Heart right ventricle (tissue), 16 donors: ENCODE measurements at regions not wholly inside any gene's neighbourhood (a gene's known extent, or its start where the extent isn't known, plus 50 kb on each side); places are given as distances from the start of the nearest gene placed in this dataset.
"Not testable (repeated sequence)": the region's sequence is repeated elsewhere in the genome, so short reads cannot be mapped to it uniquely, and the experiment has no call there.

Experiments
- ATAC-seq, 8 donors: fragments of 200-7000 bp; cut with Tn5 transposase; one replicate each; pipeline ENCODE4 v1.9.1; 2020; ENCODE audit warnings: mild to moderate bottlenecking in 8 of 8, moderate library complexity in 8 of 8, moderate number of reproducible peaks in 1 of 8
- DNase-seq, 2 donors: peaks; one replicate each; pipeline ENCODE4 v3.0.0-alpha.2; 2020
- H3K27ac ChIP-seq, 10 donors: fragments of 200-600 bp; sonication (generic) in 2 of 10; one replicate each; pipeline versions ENCODE4 v1.5.0 to v1.8.0; 2020 to 2022; ENCODE audit warnings: mild to moderate bottlenecking in 3 of 10
- H3K27me3 ChIP-seq, 7 donors: fragments of 200-600 bp; one replicate each; pipeline ENCODE4 v1.8.0; 2021 to 2022; ENCODE audit warnings: mild to moderate bottlenecking in 2 of 7
- H3K36me3 ChIP-seq, 9 donors: fragments of 200-600 bp; sonication (generic) in 1 of 9; one replicate each; pipeline versions ENCODE4 v1.5.0 to v1.8.0; 2020 to 2022; ENCODE audit warnings: mild to moderate bottlenecking in 2 of 9
- H3K4me1 ChIP-seq, 9 donors: fragments of 200-600 bp; sonication (generic) in 1 of 9; one replicate each; pipeline versions ENCODE4 v1.5.0 to v1.8.0; 2020 to 2022; ENCODE audit warnings: mild to moderate bottlenecking in 4 of 9
- H3K4me3 ChIP-seq, 10 donors: fragments of 200-600 bp; sonication (generic) in 2 of 10; one replicate each; pipeline versions ENCODE4 v1.5.0 to v1.8.0; 2020 to 2022; ENCODE audit warnings: mild to moderate bottlenecking in 7 of 10, moderate library complexity in 2 of 10
- H3K9me3 ChIP-seq, 11 donors: fragments of 200-600 bp in 10 of 11; sonication (generic) in 2 of 11; one replicate each; pipeline versions ENCODE4 v1.5.0 to v1.8.0; 2013 to 2022; ENCODE audit warnings: mild to moderate bottlenecking in 2 of 11, control low read depth in 1 of 11, moderate library complexity in 1 of 11
- CTCF ChIP-seq, 9 donors: fragments of 200-600 bp; sonication (generic) in 2 of 9; IDR thresholded peaks; one replicate each; pipeline versions ENCODE4 v1.5.0 to v1.8.0; 2021 to 2022; ENCODE audit warnings: antibody characterized with exemption in 9 of 9, mild to moderate bottlenecking in 5 of 9, moderate library complexity in 1 of 9
- WGBS, 2 donors: extraction: QIAGEN DNeasy Blood & Tissue Kit; methylation state at CpG; one replicate each; pipeline ENCODE4 v1.1.7; 2013; ENCODE audit warnings: inconsistent platforms in 1 of 2; 5-methylcytosine and 5-hydroxymethylcytosine counted together
- intact Hi-C, 10 donors: fragments of 100-400 bp; cut with DNase I; formaldehyde crosslinking; loops; one replicate each; pipeline versions ENCODE4 v1.11.1 to v1.14.2; 2022
- donor health status: Arrhythmogenic right ventricular cardiomyopathy.
- donor health status: ischemic (EF 13 %, LVEDD 7.1; RV severe dilation, severe dysfunction).
- donor health status: healthy with polysubstance abuse.
- donor health status: DM: no; HTN: yes; CAD: no.
- donor health status: DM: no; HTN: no; CAD: no.
- donor health status: ischemic (EF 25% LVEDD 6.9; RV normal size, moderate dysfunction).
- donor health status: ischemic (EF 25% LVEDD 5.7; RV mildly dilated, moderate dysfunction).
- donor health status: healthy.
- donor health status: DM: yes; HTN: yes; CAD: no.
- donor health status: Ischemic cardiomyopathy.
- donor health status: ischemic (EF 35%, LVEDD 5.7; RV mildly dilated, moderate dysfunction).
- donor health status: nonischemic (EF 11% LVEDD 7.7; RV severe dilation, severe dysfunction).
- donor health status: DM: yes; HTN: yes; CAD: no.
- donor health status: PGD.
- donor health status: ischemic (EF 29% LVEDD 5.4; RV normal size, mild dysfunction).
- donor health status: nonischemic (EF 23%, LVEDD 6.1; RV moderate dilation, normal function).

GRCh38 chr5:36537724-36538123 lies 68.7 kb upstream of the SLC1A3 start:
- peak overlapping the region in 2 of 10 donors; percentile 17 to 83 for H3K27ac ChIP-seq
- intact Hi-C loops, result no loop called here
- no peak for TF ChIP-seq CTCF (IDR thresholded peaks at IDR 0.05)
- peaks cover 0 to 25% (median 0%) of the 10 kb centered on the region in 9 donors for H3K4me1 ChIP-seq
- H3K9me3 ChIP-seq, result no peaks in the 10 kb centered on the region
- no peaks in the 10 kb centered on the region for H3K27me3 ChIP-seq
- DNase-seq (no peak), ATAC-seq (peak in 7 of 8 donors; percentile 31 to 81 (median 63))
- H3K4me3 ChIP-seq, result no peak overlapping the region
- 48 to 53% methylated on average over 4 of the region's 4 CpGs for WGBS, 2 donors
- H3K36me3 ChIP-seq, result no peaks in the 10 kb centered on the region

- intact Hi-C loops, result no loop called here
- H3K4me3 ChIP-seq, result no peak overlapping the region
- H3K36me3 ChIP-seq, result no peaks in the 10 kb centered on the region
- ATAC-seq, result peak in 7 of 8 donors; percentile 58 to 96 (median 90)
- peaks cover 0 to 31% (median 9%) of the 10 kb centered on the region in 11 donors for H3K9me3 ChIP-seq
- no peaks in the 10 kb centered on the region for H3K27me3 ChIP-seq
- peaks cover 0 to 4% (median 0%) of the 10 kb centered on the region in 9 donors for H3K4me1 ChIP-seq
- no peak for TF ChIP-seq CTCF (IDR thresholded peaks at IDR 0.05)
- peak in 1 of 2 donors; percentile 53 for DNase-seq
- 43 to 51% methylated on average over 8 of the region's 8 CpGs for WGBS, 2 donors
- H3K27ac ChIP-seq, result peak overlapping the region in 5 of 10 donors; percentile 15 to 37 (median 29)
These were observed 53.6 kb upstream of the SLC1A3 start for GRCh38 chr5:36552651-36553393.

GRCh38 chr5:36555035-36555434 lies 51.4 kb upstream of the SLC1A3 start:
- WGBS, 2 donors, result 79 to 81% methylated on average over 1 of the region's 1 CpG
- DNase-seq, H3K27me3 ChIP-seq, H3K4me1 ChIP-seq, H3K36me3 ChIP-seq, H3K27ac ChIP-seq, H3K4me3 ChIP-seq, intact Hi-C loops, ATAC-seq: not testable (repeated sequence)
- H3K9me3 ChIP-seq, result peaks cover 0 to 28% (median 9%) of the 10 kb centered on the region in 11 donors
